ENCODE measurements at regions not wholly inside any gene's neighbourhood (a gene's known extent, or its start where the extent isn't known, plus 50 kb on each side); places are given as distances from the start of the nearest gene placed in this dataset.

DNA sequence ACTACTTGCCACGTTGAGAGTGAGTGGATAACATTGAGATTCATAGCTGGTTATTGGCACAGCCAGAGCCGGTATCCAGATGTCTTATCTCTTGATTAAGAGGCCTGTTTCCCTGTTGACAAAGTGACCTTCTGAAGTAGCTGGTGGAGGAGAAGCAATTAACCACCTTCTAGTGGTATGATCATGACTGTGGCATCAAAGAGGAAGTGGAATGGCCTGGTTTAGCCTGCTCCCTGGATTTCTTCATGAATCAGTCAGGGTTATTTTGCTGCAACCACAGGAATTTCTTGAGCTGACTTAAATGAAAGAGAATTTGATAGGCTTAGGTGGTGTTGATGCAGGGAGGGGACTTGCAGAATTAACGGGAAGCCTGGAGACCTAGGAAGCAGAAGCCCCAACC, 398.3 kb downstream of the MFSD1 start:
- TF ChIP-seq POLR2AphosphoS5 (IDR thresholded peaks at IDR 0.05; ENCODE audit: borderline replicate concordance, low read depth, low read length) (no peak), EZH2 (IDR thresholded peaks at IDR 0.05) (no peak)

All from SK-N-MC (cell line).